GM19397 (cell line): ENCODE measurements at regions not wholly inside any gene's neighbourhood (a gene's known extent, or its start where the extent isn't known, plus 50 kb on each side); places are given as distances from the start of the nearest gene placed in this dataset.
"Not testable (repeated sequence)": the region's sequence is repeated elsewhere in the genome, so short reads cannot be mapped to it uniquely, and the experiment has no call there.

Experiments used
- ATAC-seq: cut with Tn5 transposase; IDR thresholded peaks from one replicate; pipeline ENCODE4 v1.9.1; 2021; ENCODE audit warnings: mild to moderate bottlenecking, moderate library complexity; ENCODE audit not compliant: unreplicated experiment

- no peak for ATAC-seq
Observed at GRCh38 chr2:166647935-166648334, 153.9 kb upstream of the SCN7A start.

GRCh38 chr2:166643980-166644379, 149.9 kb upstream of the SCN7A start:
- no peak for ATAC-seq

GRCh38 chr2:166641516-166641915, 147.5 kb upstream of the SCN7A start:
- not testable (repeated sequence) for ATAC-seq

- ATAC-seq = no peak
Observed at GRCh38 chr2:166637051-166637450, 143.0 kb upstream of the SCN7A start.

- no peak for ATAC-seq
Observed at GRCh38 chr2:166634706-166635105, 140.7 kb upstream of the SCN7A start.

GRCh38 chr2:166632616-166633015, 138.6 kb upstream of the SCN7A start:
- no peak for ATAC-seq

- ATAC-seq = no peak
Observed at GRCh38 chr2:166628478-166629136, 134.6 kb upstream of the SCN7A start.

- peak; percentile 68 for ATAC-seq
Observed at GRCh38 chr2:166627893-166628292, 133.8 kb upstream of the SCN7A start.

- ATAC-seq = no peak
Observed at GRCh38 chr2:166625670-166626069, 131.6 kb upstream of the SCN7A start.

- ATAC-seq = no peak
Observed at GRCh38 chr2:166614503-166614902, 120.5 kb upstream of the SCN7A start.

GRCh38 chr2:166614029-166614428, 120.0 kb upstream of the SCN7A start:
- ATAC-seq = no peak

GRCh38 chr2:166613226-166613625, 119.2 kb upstream of the SCN7A start:
- ATAC-seq = no peak

GRCh38 chr2:166612214-166612613, 118.2 kb upstream of the SCN7A start:
- no peak for ATAC-seq

- ATAC-seq = no peak
Observed at GRCh38 chr2:166610913-166611305, 116.9 kb upstream of the SCN7A start.

GRCh38 chr2:166610180-166610912, 116.3 kb upstream of the SCN7A start:
- ATAC-seq = no peak

GRCh38 chr2:166609183-166609959, 115.3 kb upstream of the SCN7A start:
- ATAC-seq = no peak

GRCh38 chr2:166607880-166608279, 113.8 kb upstream of the SCN7A start:
- no peak for ATAC-seq

GRCh38 chr2:166593403-166593802, 99.4 kb upstream of the SCN7A start:
- ATAC-seq = no peak

GRCh38 chr2:166592750-166593149, 98.7 kb upstream of the SCN7A start:
- no peak for ATAC-seq

GRCh38 chr2:166591226-166591625, 97.2 kb upstream of the SCN7A start:
- no peak for ATAC-seq

- ATAC-seq = no peak
Observed at GRCh38 chr2:166573391-166573790, 79.3 kb upstream of the SCN7A start.

- ATAC-seq = no peak
Observed at GRCh38 chr2:166572937-166573336, 78.9 kb upstream of the SCN7A start.
